Testis (tissue), 2 donors: ENCODE measurements at regions not wholly inside any gene's neighbourhood (a gene's known extent, or its start where the extent isn't known, plus 50 kb on each side); places are given as distances from the start of the nearest gene placed in this dataset.
"Not testable (repeated sequence)": the region's sequence is repeated elsewhere in the genome, so short reads cannot be mapped to it uniquely, and the experiment has no call there.

ENCODE experiments used
- CTCF ChIP-seq, 3 experiments: fragments of 450-650 bp in 2 of 3; fragments of 200-600 bp in 1 of 3; sonication (generic) in 1 of 3; IDR thresholded peaks; one replicate each; pipeline ENCODE4 v1.5.1; 2016 to 2019; ENCODE audit warnings: antibody characterized with exemption in 3 of 3, mild to moderate bottlenecking in 2 of 3, moderate library complexity in 1 of 3
- POLR2A ChIP-seq: fragments of 450-650 bp; IDR thresholded peaks from one replicate; pipeline ENCODE4 v1.6.1; 2017; ENCODE audit warnings: antibody characterized with exemption, mild to moderate bottlenecking, moderate library complexity

GRCh38 chr6:26749126-26749758 lies 89.7 kb upstream of the ZNF322 start:
- not testable (repeated sequence) for TF ChIP-seq POLR2A; CTCF (IDR thresholded peaks at IDR 0.05)
